ENCODE measurements at regions not wholly inside any gene's neighbourhood (a gene's known extent, or its start where the extent isn't known, plus 50 kb on each side); places are given as distances from the start of the nearest gene placed in this dataset.
A peak's percentile ranks its signal among the peaks of the same experiment; 100 is the strongest.
"Not testable (repeated sequence)": the region's sequence is repeated elsewhere in the genome, so short reads cannot be mapped to it uniquely, and the experiment has no call there.

DNA sequence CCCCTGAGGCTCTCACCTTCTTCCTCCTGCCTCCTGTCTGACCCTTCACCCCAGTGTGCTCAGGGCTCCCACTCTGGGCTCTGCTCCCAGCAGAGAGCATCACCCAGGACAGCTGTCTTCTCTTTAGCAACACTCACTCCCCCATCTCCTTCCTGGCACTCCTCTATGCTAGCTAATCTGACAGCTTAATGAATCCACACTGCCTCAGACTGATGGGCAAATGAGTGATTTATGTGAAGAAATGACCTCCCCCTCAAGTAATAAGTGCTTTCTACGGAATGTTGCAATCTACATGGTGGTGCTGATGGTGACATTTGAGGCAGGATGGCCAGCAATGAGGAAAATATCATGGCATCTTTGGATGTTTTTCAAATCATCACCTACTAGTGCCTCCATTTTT is 83.6 kb downstream of the LSM3 start:
- Histone ChIP-seq H3K27ac (ENCODE audit: low read depth, low read length) (no peak overlapping the region), H3K4me1 (ENCODE audit: control insufficient read depth, insufficient read depth, low read length) (peaks cover 6% of the 10 kb centered on the region; the same call in 1 of the 2 replicates), H3K36me3 (ENCODE audit: control insufficient read depth, insufficient read depth, low read length) (no peaks in the 10 kb centered on the region), H3K9me3 (ENCODE audit: control insufficient read depth, insufficient read depth, low read depth, low read length) (peaks cover 11% of the 10 kb centered on the region), H3K9ac (ENCODE audit: low read length) (no peak overlapping the region), H3K27me3 (ENCODE audit: control insufficient read depth, insufficient read depth, low read length) (no peaks in the 10 kb centered on the region), H3K4me3 (ENCODE audit: low read depth, low read length) (no peak overlapping the region)

DNA sequence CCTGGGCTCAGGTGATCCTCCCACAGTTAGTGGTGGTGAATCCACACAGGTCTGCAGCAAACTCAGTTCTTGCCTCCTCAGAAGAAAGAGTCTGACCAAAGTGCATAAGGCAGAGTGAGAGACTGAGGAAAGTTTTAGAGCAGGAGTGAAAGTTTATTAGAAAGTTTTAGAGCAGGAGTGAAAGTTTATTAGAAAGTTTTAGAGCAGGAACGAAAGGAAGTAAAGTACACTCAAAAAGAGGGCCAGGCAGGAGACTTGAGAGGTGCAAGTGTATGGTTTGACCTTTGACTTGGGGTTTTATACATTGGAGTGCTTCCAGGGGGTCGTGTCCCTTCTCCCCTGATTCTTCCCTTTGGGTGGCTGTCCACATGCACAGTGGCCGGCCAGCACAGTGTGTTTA is 84.2 kb downstream of the LSM3 start:
- H3K4me1 ChIP-seq (ENCODE audit: control insufficient read depth, insufficient read depth, low read length) = peaks cover 6% of the 10 kb centered on the region; the same call in 1 of the 2 replicates
- H3K36me3 ChIP-seq (ENCODE audit: control insufficient read depth, insufficient read depth, low read length) = no peaks in the 10 kb centered on the region
- no peak overlapping the region for H3K4me3 ChIP-seq (ENCODE audit: low read depth, low read length)
- no peak overlapping the region for H3K9ac ChIP-seq (ENCODE audit: low read length)
- no peaks in the 10 kb centered on the region for H3K27me3 ChIP-seq (ENCODE audit: control insufficient read depth, insufficient read depth, low read length)
- no peak overlapping the region for H3K27ac ChIP-seq (ENCODE audit: low read depth, low read length)
- peaks cover 11% of the 10 kb centered on the region for H3K9me3 ChIP-seq (ENCODE audit: control insufficient read depth, insufficient read depth, low read depth, low read length)

DNA sequence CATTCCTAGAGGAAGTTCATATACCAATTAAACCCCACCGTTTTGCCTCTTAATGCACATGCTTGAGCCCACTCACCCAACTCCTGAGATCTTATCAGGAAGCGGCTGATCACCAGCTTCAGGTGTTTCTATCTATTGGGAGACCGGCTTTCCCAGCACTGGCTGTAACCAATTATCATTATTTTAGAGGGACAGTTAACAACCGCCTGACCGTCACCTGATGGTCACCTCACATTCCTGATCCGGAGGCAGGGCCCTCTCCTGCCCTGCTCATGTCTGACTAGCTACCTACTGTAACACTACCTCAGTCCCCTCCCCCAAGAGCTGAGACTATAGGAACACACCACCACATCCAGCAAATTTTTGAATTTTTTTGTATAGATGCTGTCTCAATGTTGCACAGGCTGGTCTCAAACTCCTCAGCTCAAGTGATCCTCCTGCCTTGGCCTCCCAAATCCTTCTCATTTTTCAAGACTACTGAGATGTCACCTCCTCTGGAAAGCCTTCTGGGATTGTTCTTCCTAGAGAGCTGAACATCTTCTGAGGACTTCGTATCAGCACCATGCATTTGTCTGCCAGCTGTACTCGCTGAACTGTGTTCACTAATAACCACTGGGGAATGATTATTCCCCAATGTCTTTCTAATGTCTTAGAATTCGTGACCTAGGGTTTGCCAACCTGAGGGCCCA is 84.8 kb downstream of the LSM3 start:
- H3K36me3 ChIP-seq (ENCODE audit: control insufficient read depth, insufficient read depth, low read length) = no peaks in the 10 kb centered on the region
- H3K9ac ChIP-seq (ENCODE audit: low read length) = no peak overlapping the region
- H3K4me1 ChIP-seq (ENCODE audit: control insufficient read depth, insufficient read depth, low read length) = peaks cover 6% of the 10 kb centered on the region; the same call in 1 of the 2 replicates
- no peaks in the 10 kb centered on the region for H3K27me3 ChIP-seq (ENCODE audit: control insufficient read depth, insufficient read depth, low read length)
- H3K9me3 ChIP-seq (ENCODE audit: control insufficient read depth, insufficient read depth, low read depth, low read length) = peaks cover 11% of the 10 kb centered on the region
- H3K27ac ChIP-seq (ENCODE audit: low read depth, low read length) = no peak overlapping the region
- H3K4me3 ChIP-seq (ENCODE audit: low read depth, low read length) = no peak overlapping the region

DNA sequence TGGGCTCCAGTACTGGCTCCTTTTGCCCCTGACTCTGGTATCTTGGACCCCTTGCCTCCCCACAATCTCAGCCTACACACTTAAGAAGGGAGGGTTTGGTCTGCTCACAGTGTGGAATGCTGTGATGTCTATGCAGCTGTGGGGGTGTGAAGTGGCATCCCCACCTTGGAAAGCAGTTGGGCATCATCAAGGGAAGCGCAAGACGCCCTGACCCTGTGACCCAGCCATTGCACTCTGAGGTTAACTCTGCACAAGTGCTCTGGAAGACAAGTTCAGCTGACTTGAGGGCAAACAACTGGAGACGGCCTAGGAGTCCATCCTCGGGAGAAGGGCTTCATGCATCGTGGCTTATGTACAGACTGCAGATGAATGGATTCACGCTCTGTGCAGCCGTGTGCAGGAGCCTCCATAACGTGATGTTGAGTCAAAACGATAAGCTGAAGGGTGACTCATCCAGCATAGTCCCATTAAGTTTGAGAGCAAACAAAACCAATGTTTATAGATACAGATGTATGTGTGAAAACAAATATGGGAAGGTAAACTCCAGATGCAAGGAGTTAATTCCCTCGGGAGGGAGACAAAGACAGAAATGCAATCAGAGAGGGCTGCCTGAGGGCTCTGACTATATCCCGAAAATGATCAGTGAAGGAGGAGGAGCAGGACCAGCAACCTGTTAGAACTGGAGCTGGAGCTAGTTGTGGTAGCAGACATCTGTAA is 86.8 kb downstream of the LSM3 start:
- H3K9me3 ChIP-seq (ENCODE audit: control insufficient read depth, insufficient read depth, low read depth, low read length) = peaks cover 15% of the 10 kb centered on the region
- no peak overlapping the region for H3K27ac ChIP-seq (ENCODE audit: low read depth, low read length)
- H3K9ac ChIP-seq (ENCODE audit: low read length) = no peak overlapping the region

DNA sequence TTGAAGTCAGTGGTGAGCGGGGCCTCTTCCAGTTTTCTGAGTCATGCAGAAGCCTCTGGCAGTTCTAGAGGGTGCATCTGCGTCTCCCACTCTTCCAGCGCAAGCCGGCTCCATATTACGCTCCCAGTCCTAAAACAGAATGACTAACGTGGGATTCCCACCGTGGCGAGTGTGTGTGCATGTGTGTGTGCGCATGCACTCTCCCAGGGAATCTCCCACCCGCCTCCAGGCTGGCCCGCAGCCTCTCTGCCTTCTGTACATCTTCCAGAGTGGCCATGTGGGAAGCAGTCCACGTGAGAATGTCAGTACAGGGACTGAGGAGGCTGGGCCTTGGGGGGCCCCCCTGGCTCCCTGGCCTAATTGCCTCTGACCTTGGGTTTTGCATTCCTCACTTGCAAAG is 87.7 kb downstream of the LSM3 start:
- Histone ChIP-seq H3K9me3 (ENCODE audit: control insufficient read depth, insufficient read depth, low read depth, low read length) (peaks cover 15% of the 10 kb centered on the region), H3K9ac (ENCODE audit: low read length) (no peak overlapping the region), H3K4me3 (ENCODE audit: low read depth, low read length) (no peak overlapping the region), H3K36me3 (ENCODE audit: control insufficient read depth, insufficient read depth, low read length) (no peaks in the 10 kb centered on the region), H3K4me1 (ENCODE audit: control insufficient read depth, insufficient read depth, low read length) (peaks cover 11% of the 10 kb centered on the region; the same call in 1 of the 2 replicates), H3K27ac (ENCODE audit: low read depth, low read length) (no peak overlapping the region), H3K27me3 (ENCODE audit: control insufficient read depth, insufficient read depth, low read length) (no peaks in the 10 kb centered on the region)

More for the DNA sequence above, 86.8 kb downstream of the LSM3 start:
- no peaks in the 10 kb centered on the region for H3K27me3 ChIP-seq (ENCODE audit: control insufficient read depth, insufficient read depth, low read length)
- no peaks in the 10 kb centered on the region for H3K36me3 ChIP-seq (ENCODE audit: control insufficient read depth, insufficient read depth, low read length)
- H3K4me1 ChIP-seq (ENCODE audit: control insufficient read depth, insufficient read depth, low read length) = peaks cover 6% of the 10 kb centered on the region; the same call in 1 of the 2 replicates
- no peak overlapping the region for H3K4me3 ChIP-seq (ENCODE audit: low read depth, low read length)

DNA sequence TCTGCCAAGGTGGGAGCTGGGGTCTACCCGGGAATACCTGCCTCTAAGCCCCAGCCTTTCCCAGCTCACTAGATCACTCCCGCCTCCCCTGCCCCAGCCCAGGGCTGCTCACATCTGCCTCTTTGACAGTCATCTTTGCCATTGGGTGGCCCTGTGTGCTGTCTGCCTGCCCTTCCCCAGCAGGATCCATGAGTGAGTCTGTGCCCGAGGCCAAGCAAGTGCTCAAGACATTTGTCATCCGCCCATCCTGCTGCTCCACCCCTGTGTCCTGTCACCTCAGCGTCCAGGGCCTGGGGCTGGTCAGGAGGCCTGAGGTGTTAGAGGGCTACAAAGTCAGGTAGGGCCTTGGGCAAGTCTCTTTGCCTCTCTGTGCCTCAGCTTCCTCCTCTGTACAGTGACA is 89.4 kb downstream of the LSM3 start:
- no peak overlapping the region for H3K27ac ChIP-seq (ENCODE audit: low read depth, low read length)
- no peaks in the 10 kb centered on the region for H3K36me3 ChIP-seq (ENCODE audit: control insufficient read depth, insufficient read depth, low read length)
- no peaks in the 10 kb centered on the region for H3K27me3 ChIP-seq (ENCODE audit: control insufficient read depth, insufficient read depth, low read length)
- H3K9me3 ChIP-seq (ENCODE audit: control insufficient read depth, insufficient read depth, low read depth, low read length) = peaks cover 13% of the 10 kb centered on the region
- no peak overlapping the region for H3K4me3 ChIP-seq (ENCODE audit: low read depth, low read length)
- H3K9ac ChIP-seq (ENCODE audit: low read length) = no peak overlapping the region
- H3K4me1 ChIP-seq (ENCODE audit: control insufficient read depth, insufficient read depth, low read length) = peaks cover 20% of the 10 kb centered on the region

DNA sequence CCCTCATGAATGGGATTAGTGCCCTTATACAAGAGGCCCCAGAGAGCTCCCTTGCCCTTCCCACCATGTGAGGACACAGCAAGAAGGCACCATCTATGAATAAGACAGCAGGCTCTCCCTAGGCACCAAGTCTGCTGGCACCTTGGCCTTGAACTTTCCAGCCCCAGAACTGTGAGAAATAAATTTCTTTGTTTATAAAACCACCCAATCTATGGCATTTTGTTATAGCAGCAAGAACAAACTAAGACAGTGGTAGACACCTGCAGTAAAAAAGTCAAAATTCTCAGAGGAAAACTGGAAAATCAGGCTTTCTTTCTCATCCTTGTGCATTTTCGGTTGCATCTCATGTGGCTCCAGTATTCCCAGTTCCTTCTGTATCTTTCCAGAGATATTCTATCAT is 90.3 kb downstream of the LSM3 start:
- H3K4me1 ChIP-seq (ENCODE audit: control insufficient read depth, insufficient read depth, low read length) = peaks cover 29% of the 10 kb centered on the region

DNA sequence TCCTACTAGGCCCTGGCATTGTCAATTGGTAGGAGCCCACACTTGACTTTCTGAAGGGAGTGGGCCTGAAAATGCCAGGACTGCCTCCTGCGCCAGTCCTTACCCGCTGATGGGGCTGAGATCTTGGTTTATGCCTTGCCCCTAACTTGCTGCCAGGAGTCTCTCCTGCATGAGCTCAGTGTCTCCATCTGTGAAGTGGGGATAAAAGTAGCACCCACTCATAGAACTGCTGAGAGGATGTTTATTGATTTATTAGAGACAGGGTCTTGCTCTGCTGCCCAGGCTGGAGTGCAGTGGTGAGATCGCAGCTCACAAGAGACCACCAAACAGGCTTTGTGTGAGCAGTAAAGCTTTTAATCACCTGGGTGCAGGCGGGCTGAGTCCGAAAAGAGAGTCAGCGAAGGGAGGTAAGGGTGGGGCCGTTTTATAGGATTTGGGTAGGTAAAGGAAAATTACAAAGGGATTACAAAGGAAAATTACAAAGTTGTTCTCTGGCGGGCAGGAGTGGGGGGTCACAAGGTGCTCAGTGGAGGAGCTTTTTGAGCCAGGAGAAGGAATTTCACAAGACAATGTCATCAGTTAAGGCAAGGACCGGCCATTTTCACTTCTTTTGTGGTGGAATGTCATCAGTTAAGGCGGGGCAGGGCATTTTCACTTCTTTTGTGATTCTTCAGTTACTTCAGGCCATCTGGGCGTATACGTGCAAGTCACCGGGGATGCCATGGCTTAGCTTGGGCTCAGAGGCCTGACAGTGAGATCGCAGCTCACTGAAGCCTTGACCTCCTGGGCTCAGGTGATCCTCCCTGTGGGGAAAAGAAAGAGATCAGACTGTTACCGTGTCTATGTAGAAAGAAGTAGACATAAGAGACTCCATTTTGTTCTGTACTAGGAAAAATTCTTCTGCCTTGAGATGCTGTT is 93.7 kb downstream of the LSM3 start:
- H3K4me1 ChIP-seq (ENCODE audit: control insufficient read depth, insufficient read depth, low read length) = peaks cover 40% of the 10 kb centered on the region
- peak overlapping the region; percentile 96 for H3K27ac ChIP-seq (ENCODE audit: low read depth, low read length)
- H3K9ac ChIP-seq (ENCODE audit: low read length) = peak overlapping the region; percentile 80
- H3K27me3 ChIP-seq (ENCODE audit: control insufficient read depth, insufficient read depth, low read length); H3K9me3 ChIP-seq (ENCODE audit: control insufficient read depth, insufficient read depth, low read depth, low read length); H3K36me3 ChIP-seq (ENCODE audit: control insufficient read depth, insufficient read depth, low read length): not testable (repeated sequence)
- peak overlapping the region; percentile 28; the same call in 1 of the 2 replicates for H3K4me3 ChIP-seq (ENCODE audit: low read depth, low read length)

More for the DNA sequence above, 90.3 kb downstream of the LSM3 start:
- H3K9me3 ChIP-seq (ENCODE audit: control insufficient read depth, insufficient read depth, low read depth, low read length) = 0 out of 2 replicates have a peak, but pooled peaks cover 4% of the 10 kb centered on the region
- no peak overlapping the region for H3K9ac ChIP-seq (ENCODE audit: low read length)
- no peak overlapping the region for H3K4me3 ChIP-seq (ENCODE audit: low read depth, low read length)
- no peaks in the 10 kb centered on the region for H3K27me3 ChIP-seq (ENCODE audit: control insufficient read depth, insufficient read depth, low read length)
- no peak overlapping the region for H3K27ac ChIP-seq (ENCODE audit: low read depth, low read length)
- no peaks in the 10 kb centered on the region for H3K36me3 ChIP-seq (ENCODE audit: control insufficient read depth, insufficient read depth, low read length)

DNA sequence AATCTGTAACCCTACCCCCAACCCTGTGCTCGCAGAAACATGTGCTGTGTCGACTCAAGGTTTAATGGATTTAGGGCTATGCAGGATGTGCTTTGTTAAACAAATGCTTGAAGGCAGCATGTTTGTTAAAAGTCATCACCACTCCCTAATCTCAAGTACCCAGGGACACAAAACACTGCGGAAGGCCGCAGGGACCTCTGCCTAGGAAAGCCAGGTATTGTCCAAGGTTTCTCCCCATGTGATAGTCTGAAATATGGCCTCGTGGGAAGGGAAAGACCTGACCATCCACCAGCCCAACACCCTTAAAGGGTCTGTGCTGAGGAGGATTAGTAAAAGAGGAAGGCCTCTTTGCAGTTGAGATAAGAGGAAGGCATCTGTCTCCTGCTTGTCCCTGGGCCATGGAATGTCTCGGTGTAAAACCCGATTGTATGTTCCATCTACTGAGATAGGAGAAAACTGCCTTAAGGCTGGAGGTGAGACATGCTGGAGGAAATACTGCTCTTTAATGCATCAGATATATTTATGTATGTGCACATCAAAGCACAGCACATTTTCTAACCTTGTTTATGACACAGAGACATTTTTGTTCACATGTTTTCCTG is 94.4 kb downstream of the LSM3 start:
- not testable (repeated sequence) for H3K9me3 ChIP-seq (ENCODE audit: control insufficient read depth, insufficient read depth, low read depth, low read length); H3K36me3 ChIP-seq (ENCODE audit: control insufficient read depth, insufficient read depth, low read length); H3K27me3 ChIP-seq (ENCODE audit: control insufficient read depth, insufficient read depth, low read length)
- Histone ChIP-seq H3K4me3 (ENCODE audit: low read depth, low read length) (peak overlapping the region; percentile 28; the same call in 1 of the 2 replicates), H3K4me1 (ENCODE audit: control insufficient read depth, insufficient read depth, low read length) (peaks cover 41% of the 10 kb centered on the region), H3K9ac (ENCODE audit: low read length) (peak overlapping the region; percentile 80), H3K27ac (ENCODE audit: low read depth, low read length) (peak overlapping the region; percentile 96)

DNA sequence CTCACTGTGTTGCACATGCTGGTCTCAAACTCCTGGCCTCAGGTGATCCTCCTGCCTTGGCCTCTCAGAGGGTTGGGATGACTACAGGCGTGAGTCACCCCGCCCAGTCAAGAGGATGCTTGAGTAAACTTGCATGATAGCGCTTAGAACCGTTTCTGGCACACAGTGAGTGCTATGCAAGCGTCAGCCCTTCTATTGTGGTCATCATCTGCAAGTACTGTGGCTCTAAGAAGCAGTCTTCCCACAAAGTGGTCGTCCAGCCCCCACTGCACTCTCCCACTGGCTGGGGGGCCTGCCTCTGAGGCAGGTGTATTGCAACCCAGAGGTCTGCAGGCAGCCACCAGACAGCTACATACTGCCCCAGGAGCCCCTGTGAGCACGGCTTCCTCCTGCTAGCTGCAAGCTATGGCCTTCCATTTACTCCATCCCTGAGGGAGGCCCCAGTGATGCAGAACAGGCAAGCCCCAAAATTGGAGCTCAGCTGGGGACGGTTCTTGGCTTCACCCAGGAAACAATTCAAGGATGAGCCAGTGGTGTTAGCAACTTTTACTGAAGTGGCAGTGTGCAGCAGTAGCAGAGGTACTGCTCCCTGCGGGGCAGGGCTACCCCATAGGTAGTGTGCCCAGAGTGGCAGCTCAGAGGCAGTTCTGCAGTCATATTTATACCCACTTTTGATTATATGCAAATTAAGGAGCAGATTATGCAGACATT is 95.4 kb downstream of the LSM3 start:
- peaks cover 51% of the 10 kb centered on the region for H3K4me1 ChIP-seq (ENCODE audit: control insufficient read depth, insufficient read depth, low read length)
- H3K27me3 ChIP-seq (ENCODE audit: control insufficient read depth, insufficient read depth, low read length) = no peaks in the 10 kb centered on the region
- no peaks in the 10 kb centered on the region for H3K9me3 ChIP-seq (ENCODE audit: control insufficient read depth, insufficient read depth, low read depth, low read length)
- H3K27ac ChIP-seq (ENCODE audit: low read depth, low read length) = peak overlapping the region; percentile 96
- no peak overlapping the region for H3K4me3 ChIP-seq (ENCODE audit: low read depth, low read length)
- no peaks in the 10 kb centered on the region for H3K36me3 ChIP-seq (ENCODE audit: control insufficient read depth, insufficient read depth, low read length)
- H3K9ac ChIP-seq (ENCODE audit: low read length) = peak overlapping the region; percentile 80
